HL-60 (cell line): ENCODE measurements at regions not wholly inside any gene's neighbourhood (a gene's known extent, or its start where the extent isn't known, plus 50 kb on each side); places are given as distances from the start of the nearest gene placed in this dataset.

Experiments used
- POLR2AphosphoS5 ChIP-seq: IDR thresholded peaks from 2 replicates; pipeline ENCODE4 v1.6.1; 2012; ENCODE audit warnings: low read depth
- SPI1 ChIP-seq: IDR thresholded peaks from 2 replicates; pipeline ENCODE4 v1.6.1; 2012; ENCODE audit warnings: low read depth, mild to moderate bottlenecking, borderline replicate concordance

- no peak for TF ChIP-seq SPI1
- no peak for TF ChIP-seq POLR2AphosphoS5
Measured at GRCh38 chr18:70499218-70499691, 210.4 kb downstream of the SOCS6 start.
